Ascending aorta (tissue), 2 donors: ENCODE measurements at regions not wholly inside any gene's neighbourhood (a gene's known extent, or its start where the extent isn't known, plus 50 kb on each side); places are given as distances from the start of the nearest gene placed in this dataset.

Experiments
- DNase-seq, 2 donors: peaks; one replicate each; pipeline ENCODE4 v3.0.0-alpha.2; 2019; ENCODE audit warnings: low spot score in 2 of 2
- H3K27ac ChIP-seq, 2 donors: fragments of 200-600 bp; sonication (generic); one replicate each; pipeline ENCODE4 v1.5.1; 2016 to 2017; ENCODE audit warnings: mild to moderate bottlenecking in 1 of 2
- H3K27me3 ChIP-seq: fragments of 200-600 bp; sonication (generic); one replicate; pipeline ENCODE4 v1.5.1; 2017
- H3K36me3 ChIP-seq, 2 donors: fragments of 200-600 bp; sonication (generic); one replicate each; pipeline ENCODE4 v1.5.1; 2016
- H3K4me1 ChIP-seq, 2 donors: fragments of 200-600 bp; sonication (generic); one replicate each; pipeline ENCODE4 v1.5.1; 2016 to 2017; ENCODE audit warnings: mild to moderate bottlenecking in 1 of 2
- H3K4me3 ChIP-seq, 2 donors: fragments of 200-600 bp; sonication (generic); one replicate each; pipeline ENCODE4 v1.5.1; 2016 to 2017; ENCODE audit warnings: mild to moderate bottlenecking in 1 of 2
- H3K9me3 ChIP-seq, 2 donors: fragments of 200-600 bp; sonication (generic); one replicate each; pipeline ENCODE4 v1.5.1; 2016
- intact Hi-C: fragments of 100-400 bp; cut with DNase I; formaldehyde crosslinking; loops from one replicate; pipeline ENCODE4 v1.15.1; 2023
- TF ChIP-seq, protein P1 (sequence below), 3 experiments: fragments of 200-600 bp in 2 of 3; fragments of 450-650 bp in 1 of 3; sonication (generic) in 2 of 3; IDR thresholded peaks; one replicate each; pipeline ENCODE4 v1.5.1; 2016 to 2019; ENCODE audit warnings: antibody characterized with exemption in 3 of 3, mild to moderate bottlenecking in 1 of 3, moderate library complexity in 1 of 3

DNA sequence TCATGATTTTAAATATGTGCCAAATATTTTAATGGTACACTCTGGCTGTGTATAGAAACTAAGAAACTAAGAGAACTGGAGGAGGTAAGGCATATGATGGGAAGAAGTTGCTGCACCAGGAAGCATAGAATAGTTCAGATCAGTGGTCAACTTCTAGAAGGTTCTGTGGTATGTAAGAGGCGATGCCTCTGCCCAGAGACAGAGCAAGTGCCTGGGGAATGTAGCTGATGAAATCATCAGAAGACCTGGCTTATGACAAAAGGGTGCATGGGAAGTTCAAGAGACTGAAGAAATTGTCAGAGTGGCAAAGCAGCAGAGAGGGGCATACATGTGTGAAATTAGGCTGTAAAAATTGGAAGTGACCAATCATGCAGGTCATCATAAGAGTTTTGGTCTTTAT lies 580.8 kb downstream of the BMP2 start:
- Histone ChIP-seq H3K4me3 (no peak overlapping the region), H3K27ac (no peak overlapping the region), H3K36me3 (no peaks in the 10 kb centered on the region), H3K27me3 (no peaks in the 10 kb centered on the region), H3K4me1 (no peaks in the 10 kb centered on the region), H3K9me3 (no peaks in the 10 kb centered on the region)
- no peak for DNase-seq
- intact Hi-C loops, result no loop called here
- TF ChIP-seq, protein P1, sequence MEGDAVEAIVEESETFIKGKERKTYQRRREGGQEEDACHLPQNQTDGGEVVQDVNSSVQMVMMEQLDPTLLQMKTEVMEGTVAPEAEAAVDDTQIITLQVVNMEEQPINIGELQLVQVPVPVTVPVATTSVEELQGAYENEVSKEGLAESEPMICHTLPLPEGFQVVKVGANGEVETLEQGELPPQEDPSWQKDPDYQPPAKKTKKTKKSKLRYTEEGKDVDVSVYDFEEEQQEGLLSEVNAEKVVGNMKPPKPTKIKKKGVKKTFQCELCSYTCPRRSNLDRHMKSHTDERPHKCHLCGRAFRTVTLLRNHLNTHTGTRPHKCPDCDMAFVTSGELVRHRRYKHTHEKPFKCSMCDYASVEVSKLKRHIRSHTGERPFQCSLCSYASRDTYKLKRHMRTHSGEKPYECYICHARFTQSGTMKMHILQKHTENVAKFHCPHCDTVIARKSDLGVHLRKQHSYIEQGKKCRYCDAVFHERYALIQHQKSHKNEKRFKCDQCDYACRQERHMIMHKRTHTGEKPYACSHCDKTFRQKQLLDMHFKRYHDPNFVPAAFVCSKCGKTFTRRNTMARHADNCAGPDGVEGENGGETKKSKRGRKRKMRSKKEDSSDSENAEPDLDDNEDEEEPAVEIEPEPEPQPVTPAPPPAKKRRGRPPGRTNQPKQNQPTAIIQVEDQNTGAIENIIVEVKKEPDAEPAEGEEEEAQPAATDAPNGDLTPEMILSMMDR (IDR thresholded peaks at IDR 0.05), result no peak

DNA sequence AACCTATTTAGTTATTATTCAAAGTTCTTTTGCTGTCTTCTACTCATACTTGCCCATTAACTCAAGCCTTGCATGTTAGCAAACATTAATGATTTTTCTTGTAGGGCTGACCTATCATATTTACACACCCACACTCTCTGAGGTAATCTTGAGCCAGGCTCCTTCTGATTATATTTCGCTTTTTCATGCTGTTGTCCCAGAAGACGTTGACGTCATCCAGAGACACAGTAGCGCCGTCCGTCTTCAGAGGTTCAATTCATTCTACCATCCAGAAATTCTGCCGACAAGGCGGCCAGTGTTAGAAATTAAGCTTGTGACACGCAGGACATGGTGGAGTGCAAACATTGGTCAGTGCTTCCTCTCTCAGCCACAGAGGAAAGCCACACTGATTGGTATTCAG lies 584.7 kb downstream of the BMP2 start:
- Histone ChIP-seq H3K4me1 (no peaks in the 10 kb centered on the region), H3K9me3 (no peaks in the 10 kb centered on the region), H3K27ac (no peak overlapping the region), H3K4me3 (no peak overlapping the region), H3K27me3 (no peaks in the 10 kb centered on the region), H3K36me3 (no peaks in the 10 kb centered on the region)
- intact Hi-C loops, result no loop called here
- TF ChIP-seq, protein P1 (IDR thresholded peaks at IDR 0.05), result no peak
- DNase-seq, result no peak

DNA sequence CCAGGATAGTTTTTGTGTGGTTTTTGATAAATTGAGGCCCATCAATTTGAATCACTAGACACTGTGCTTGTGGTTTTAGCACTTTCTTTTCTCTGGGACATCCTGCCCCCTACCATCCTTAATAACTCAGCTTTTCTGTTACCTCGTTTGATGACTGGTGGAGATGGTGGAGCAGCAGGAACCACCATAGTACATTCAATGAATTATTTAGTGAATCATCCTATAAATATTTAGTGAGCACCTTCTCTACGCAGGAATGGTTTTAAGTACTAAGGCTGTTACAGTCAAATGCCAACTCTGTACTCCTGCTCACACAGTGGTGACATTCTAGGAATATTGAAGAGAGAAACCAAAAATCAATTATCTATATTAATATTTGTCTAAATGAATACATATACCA lies 585.2 kb downstream of the HAO1 start:
- Histone ChIP-seq H3K4me3 (no peak overlapping the region), H3K27me3 (no peaks in the 10 kb centered on the region), H3K9me3 (no peaks in the 10 kb centered on the region), H3K4me1 (no peaks in the 10 kb centered on the region), H3K27ac (no peak overlapping the region), H3K36me3 (no peaks in the 10 kb centered on the region)
- intact Hi-C loops, result no loop called here
- DNase-seq, result no peak
- TF ChIP-seq, protein P1 (IDR thresholded peaks at IDR 0.05), result no peak

DNA sequence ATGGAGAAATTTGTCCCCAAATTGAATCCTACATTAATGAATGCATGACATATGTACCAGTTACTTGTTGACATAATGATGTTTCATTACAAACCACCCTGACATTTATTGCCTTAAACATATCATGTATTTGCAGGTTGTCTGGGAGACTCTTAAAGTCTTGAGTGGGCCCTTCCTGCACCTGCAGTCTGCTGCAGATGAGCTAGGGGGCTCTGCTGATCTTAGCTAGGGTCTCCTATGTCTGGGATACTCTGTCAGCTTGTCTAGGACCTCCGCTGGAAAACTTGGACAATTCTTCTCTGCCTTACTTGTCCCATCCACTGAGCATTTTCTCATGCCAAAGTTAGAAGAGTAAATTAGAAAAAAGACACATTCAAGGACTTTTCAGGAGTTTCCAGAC lies 581.6 kb downstream of the HAO1 start:
- intact Hi-C loops, result no loop called here
- Histone ChIP-seq H3K9me3 (no peaks in the 10 kb centered on the region), H3K27ac (no peak overlapping the region), H3K4me1 (no peaks in the 10 kb centered on the region), H3K36me3 (no peaks in the 10 kb centered on the region), H3K27me3 (no peaks in the 10 kb centered on the region), H3K4me3 (no peak overlapping the region)
- TF ChIP-seq, protein P1 (IDR thresholded peaks at IDR 0.05), result no peak
- no peak for DNase-seq

DNA sequence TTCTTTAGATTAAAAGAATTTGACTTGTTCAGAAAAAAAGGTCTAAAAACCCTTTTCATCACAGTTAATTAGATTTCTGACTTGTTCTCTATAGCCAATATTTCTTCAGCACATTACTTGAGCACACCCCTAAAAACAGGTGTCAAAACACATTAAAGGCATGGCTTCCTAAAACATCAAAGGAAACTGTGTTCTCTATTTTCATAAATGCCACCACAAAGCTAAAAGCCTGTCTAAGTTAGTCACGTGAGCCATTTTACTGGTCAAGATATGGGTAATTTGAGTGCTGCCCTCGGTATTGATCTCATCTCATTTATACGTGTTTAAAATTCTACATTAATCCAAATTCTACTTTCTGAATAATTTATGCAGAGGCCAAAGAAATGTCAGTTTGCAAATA lies 580.5 kb downstream of the HAO1 start:
- H3K36me3 ChIP-seq, result no peaks in the 10 kb centered on the region
- TF ChIP-seq, protein P1 (IDR thresholded peaks at IDR 0.05), result no peak
- no peaks in the 10 kb centered on the region for H3K27me3 ChIP-seq
- DNase-seq, result no peak
- intact Hi-C loops, result no loop called here
- no peaks in the 10 kb centered on the region for H3K4me1 ChIP-seq
- no peak overlapping the region for H3K4me3 ChIP-seq
- H3K9me3 ChIP-seq, result no peaks in the 10 kb centered on the region
- no peak overlapping the region for H3K27ac ChIP-seq

DNA sequence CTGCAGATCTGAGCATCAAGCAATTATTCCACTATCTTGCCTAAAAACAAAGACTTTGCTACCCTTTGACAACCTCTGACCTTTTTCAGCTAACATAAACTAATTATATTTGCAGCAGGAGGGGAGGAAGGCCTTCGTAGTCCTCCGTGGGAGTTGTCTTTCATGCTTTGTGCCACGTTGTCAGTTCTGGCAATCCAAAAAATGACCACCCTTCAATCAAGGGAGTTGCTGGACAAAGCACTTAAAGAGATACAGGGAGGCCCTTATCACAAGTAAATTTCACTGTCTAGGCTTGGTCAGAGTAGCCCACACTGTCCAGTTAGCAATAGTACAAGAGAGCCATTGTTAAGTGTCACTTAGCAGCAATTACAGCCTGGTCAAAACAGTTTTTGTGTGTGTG lies 578.9 kb downstream of the HAO1 start:
- DNase-seq, result no peak
- TF ChIP-seq, protein P1 (IDR thresholded peaks at IDR 0.05), result no peak
- Histone ChIP-seq H3K4me3 (no peak overlapping the region), H3K9me3 (no peaks in the 10 kb centered on the region), H3K4me1 (no peaks in the 10 kb centered on the region), H3K36me3 (no peaks in the 10 kb centered on the region), H3K27ac (no peak overlapping the region), H3K27me3 (no peaks in the 10 kb centered on the region)
- intact Hi-C loops, result no loop called here
